ENCODE measurements at regions not wholly inside any gene's neighbourhood (a gene's known extent, or its start where the extent isn't known, plus 50 kb on each side); places are given as distances from the start of the nearest gene placed in this dataset.

DNA sequence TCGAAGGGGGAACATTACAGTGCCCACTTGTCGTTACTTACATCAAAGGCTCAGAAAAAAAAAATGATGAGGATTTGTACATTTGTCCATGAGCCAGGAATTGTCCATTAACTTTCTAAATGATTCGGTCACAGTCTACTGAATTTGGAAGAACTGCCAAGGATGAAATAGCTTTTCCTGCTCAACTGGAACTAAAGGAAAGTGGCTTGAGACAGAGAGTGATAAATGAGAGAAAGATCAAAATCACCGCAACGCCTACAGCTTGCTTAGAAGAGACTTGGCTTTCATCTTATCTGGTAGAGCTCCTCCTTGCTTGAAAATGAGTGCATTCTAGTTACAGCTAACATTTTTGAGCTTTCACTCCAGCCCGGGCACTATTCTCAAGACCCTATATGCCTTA, 55.5 kb upstream of the ADGRG2 start:
- H3K9me2 ChIP-seq (ENCODE audit: insufficient read depth), result no peaks in the 10 kb centered on the region
- H3K4me1 Mint-ChIP-seq, result no peaks in the 10 kb centered on the region; the same call in 2 of the 3 replicates
- H3K4me3 ChIP-seq, result no peak overlapping the region
- no peak overlapping the region for H3K4me2 ChIP-seq
- H2AFZ ChIP-seq, result no peak overlapping the region
- H3K27ac ChIP-seq (ENCODE audit: low read depth), result no peak overlapping the region
- H3K9me3 Mint-ChIP-seq, result no peaks in the 10 kb centered on the region
- no peaks in the 10 kb centered on the region for H3K79me2 ChIP-seq (replicated peaks; ENCODE audit: insufficient read depth)
- H3F3A ChIP-seq (replicated peaks; ENCODE audit: low read depth), result no peaks in the 10 kb centered on the region
- ATAC-seq, result no peak
- H3K36me3 Mint-ChIP-seq (ENCODE audit: low read depth), result no peaks in the 10 kb centered on the region
- H3K27me3 Mint-ChIP-seq (ENCODE audit: insufficient read depth, low read depth, poor library complexity), result no peaks in the 10 kb centered on the region
- no peak overlapping the region for H3K27ac Mint-ChIP-seq
- DNase-seq (ENCODE audit: low spot score), result no peak
- H4K20me1 ChIP-seq (replicated peaks; ENCODE audit: insufficient read depth), result no peaks in the 10 kb centered on the region
- no peaks in the 10 kb centered on the region for H3K36me3 ChIP-seq (ENCODE audit: insufficient read depth)
- no peaks in the 10 kb centered on the region for H3K4me1 ChIP-seq (ENCODE audit: insufficient read depth)
- H3K27me3 ChIP-seq (ENCODE audit: insufficient read depth), result no peaks in the 10 kb centered on the region
- TF ChIP-seq, protein P1, sequence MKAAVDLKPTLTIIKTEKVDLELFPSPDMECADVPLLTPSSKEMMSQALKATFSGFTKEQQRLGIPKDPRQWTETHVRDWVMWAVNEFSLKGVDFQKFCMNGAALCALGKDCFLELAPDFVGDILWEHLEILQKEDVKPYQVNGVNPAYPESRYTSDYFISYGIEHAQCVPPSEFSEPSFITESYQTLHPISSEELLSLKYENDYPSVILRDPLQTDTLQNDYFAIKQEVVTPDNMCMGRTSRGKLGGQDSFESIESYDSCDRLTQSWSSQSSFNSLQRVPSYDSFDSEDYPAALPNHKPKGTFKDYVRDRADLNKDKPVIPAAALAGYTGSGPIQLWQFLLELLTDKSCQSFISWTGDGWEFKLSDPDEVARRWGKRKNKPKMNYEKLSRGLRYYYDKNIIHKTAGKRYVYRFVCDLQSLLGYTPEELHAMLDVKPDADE (IDR thresholded peaks at IDR 0.05), result no peak
- TF ChIP-seq EZH2phosphoT487 (IDR thresholded peaks at IDR 0.05; ENCODE audit: unreplicated experiment) (no peak), ZNF331 (CRISPR knock-in tag; IDR thresholded peaks at IDR 0.05; ENCODE audit: low read depth) (no peak), NANOG (IDR thresholded peaks at IDR 0.05; ENCODE audit: borderline replicate concordance) (no peak), ZNF114 (CRISPR knock-in tag; IDR thresholded peaks at IDR 0.05) (no peak), EZH2 (IDR thresholded peaks at IDR 0.05; ENCODE audit: low read depth, unreplicated experiment) (no peak), CREB1 (CRISPR knock-in tag; IDR thresholded peaks at IDR 0.05; ENCODE audit: low read depth) (no peak), POLR2AphosphoS5 (IDR thresholded peaks at IDR 0.05; ENCODE audit: low read depth) (no peak)
- TF ChIP-seq, protein P2, sequence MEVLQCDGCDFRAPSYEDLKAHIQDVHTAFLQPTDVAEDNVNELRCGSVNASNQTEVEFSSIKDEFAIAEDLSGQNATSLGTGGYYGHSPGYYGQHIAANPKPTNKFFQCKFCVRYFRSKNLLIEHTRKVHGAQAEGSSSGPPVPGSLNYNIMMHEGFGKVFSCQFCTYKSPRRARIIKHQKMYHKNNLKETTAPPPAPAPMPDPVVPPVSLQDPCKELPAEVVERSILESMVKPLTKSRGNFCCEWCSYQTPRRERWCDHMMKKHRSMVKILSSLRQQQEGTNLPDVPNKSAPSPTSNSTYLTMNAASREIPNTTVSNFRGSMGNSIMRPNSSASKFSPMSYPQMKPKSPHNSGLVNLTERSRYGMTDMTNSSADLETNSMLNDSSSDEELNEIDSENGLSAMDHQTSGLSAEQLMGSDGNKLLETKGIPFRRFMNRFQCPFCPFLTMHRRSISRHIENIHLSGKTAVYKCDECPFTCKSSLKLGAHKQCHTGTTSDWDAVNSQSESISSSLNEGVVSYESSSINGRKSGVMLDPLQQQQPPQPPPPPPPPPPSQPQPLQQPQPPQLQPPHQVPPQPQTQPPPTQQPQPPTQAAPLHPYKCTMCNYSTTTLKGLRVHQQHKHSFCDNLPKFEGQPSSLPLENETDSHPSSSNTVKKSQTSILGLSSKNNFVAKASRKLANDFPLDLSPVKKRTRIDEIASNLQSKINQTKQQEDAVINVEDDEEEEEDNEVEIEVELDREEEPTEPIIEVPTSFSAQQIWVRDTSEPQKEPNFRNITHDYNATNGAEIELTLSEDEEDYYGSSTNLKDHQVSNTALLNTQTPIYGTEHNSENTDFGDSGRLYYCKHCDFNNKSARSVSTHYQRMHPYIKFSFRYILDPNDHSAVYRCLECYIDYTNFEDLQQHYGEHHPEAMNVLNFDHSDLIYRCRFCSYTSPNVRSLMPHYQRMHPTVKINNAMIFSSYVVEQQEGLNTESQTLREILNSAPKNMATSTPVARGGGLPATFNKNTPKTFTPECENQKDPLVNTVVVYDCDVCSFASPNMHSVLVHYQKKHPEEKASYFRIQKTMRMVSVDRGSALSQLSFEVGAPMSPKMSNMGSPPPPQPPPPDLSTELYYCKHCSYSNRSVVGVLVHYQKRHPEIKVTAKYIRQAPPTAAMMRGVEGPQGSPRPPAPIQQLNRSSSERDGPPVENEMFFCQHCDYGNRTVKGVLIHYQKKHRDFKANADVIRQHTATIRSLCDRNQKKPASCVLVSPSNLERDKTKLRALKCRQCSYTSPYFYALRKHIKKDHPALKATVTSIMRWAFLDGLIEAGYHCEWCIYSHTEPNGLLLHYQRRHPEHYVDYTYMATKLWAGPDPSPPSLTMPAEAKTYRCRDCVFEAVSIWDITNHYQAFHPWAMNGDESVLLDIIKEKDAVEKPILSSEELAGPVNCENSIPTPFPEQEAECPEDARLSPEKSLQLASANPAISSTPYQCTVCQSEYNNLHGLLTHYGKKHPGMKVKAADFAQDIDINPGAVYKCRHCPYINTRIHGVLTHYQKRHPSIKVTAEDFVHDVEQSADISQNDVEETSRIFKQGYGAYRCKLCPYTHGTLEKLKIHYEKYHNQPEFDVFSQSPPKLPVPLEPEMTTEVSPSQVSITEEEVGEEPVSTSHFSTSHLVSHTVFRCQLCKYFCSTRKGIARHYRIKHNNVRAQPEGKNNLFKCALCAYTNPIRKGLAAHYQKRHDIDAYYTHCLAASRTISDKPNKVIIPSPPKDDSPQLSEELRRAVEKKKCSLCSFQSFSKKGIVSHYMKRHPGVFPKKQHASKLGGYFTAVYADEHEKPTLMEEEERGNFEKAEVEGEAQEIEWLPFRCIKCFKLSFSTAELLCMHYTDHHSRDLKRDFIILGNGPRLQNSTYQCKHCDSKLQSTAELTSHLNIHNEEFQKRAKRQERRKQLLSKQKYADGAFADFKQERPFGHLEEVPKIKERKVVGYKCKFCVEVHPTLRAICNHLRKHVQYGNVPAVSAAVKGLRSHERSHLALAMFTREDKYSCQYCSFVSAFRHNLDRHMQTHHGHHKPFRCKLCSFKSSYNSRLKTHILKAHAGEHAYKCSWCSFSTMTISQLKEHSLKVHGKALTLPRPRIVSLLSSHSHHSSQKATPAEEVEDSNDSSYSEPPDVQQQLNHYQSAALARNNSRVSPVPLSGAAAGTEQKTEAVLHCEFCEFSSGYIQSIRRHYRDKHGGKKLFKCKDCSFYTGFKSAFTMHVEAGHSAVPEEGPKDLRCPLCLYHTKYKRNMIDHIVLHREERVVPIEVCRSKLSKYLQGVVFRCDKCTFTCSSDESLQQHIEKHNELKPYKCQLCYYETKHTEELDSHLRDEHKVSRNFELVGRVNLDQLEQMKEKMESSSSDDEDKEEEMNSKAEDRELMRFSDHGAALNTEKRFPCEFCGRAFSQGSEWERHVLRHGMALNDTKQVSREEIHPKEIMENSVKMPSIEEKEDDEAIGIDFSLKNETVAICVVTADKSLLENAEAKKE (CRISPR knock-in tag; IDR thresholded peaks at IDR 0.05), result no peak
- TF ChIP-seq, protein P3, sequence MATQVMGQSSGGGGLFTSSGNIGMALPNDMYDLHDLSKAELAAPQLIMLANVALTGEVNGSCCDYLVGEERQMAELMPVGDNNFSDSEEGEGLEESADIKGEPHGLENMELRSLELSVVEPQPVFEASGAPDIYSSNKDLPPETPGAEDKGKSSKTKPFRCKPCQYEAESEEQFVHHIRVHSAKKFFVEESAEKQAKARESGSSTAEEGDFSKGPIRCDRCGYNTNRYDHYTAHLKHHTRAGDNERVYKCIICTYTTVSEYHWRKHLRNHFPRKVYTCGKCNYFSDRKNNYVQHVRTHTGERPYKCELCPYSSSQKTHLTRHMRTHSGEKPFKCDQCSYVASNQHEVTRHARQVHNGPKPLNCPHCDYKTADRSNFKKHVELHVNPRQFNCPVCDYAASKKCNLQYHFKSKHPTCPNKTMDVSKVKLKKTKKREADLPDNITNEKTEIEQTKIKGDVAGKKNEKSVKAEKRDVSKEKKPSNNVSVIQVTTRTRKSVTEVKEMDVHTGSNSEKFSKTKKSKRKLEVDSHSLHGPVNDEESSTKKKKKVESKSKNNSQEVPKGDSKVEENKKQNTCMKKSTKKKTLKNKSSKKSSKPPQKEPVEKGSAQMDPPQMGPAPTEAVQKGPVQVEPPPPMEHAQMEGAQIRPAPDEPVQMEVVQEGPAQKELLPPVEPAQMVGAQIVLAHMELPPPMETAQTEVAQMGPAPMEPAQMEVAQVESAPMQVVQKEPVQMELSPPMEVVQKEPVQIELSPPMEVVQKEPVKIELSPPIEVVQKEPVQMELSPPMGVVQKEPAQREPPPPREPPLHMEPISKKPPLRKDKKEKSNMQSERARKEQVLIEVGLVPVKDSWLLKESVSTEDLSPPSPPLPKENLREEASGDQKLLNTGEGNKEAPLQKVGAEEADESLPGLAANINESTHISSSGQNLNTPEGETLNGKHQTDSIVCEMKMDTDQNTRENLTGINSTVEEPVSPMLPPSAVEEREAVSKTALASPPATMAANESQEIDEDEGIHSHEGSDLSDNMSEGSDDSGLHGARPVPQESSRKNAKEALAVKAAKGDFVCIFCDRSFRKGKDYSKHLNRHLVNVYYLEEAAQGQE (IDR thresholded peaks at IDR 0.05; ENCODE audit: unreplicated experiment), result no peak
- H3K4me3 Mint-ChIP-seq, result no peak overlapping the region

Measured in GM23338 (cell line).